ENCODE measurements at regions not wholly inside any gene's neighbourhood (a gene's known extent, or its start where the extent isn't known, plus 50 kb on each side); places are given as distances from the start of the nearest gene placed in this dataset.

DNA sequence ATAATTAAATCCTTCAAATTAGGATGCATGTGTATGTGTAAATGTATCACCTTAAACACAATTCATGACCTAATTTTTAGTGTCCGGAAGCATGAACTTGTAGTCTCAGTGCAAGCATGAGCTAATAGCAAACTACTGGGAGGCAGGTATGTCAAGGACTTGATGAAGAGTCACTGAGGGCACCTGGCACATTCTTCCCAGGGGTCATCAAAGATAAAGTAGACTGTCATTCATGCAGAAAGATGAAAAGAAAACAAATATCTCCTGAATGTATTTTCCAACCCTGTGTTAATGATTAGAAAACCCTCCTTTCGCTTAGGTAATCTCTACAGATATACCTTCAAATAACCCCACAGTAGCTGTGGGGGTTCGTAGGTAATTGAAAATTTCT, 234.9 kb downstream of the SOCS6 start:
- no peaks in the 10 kb centered on the region for H3K9me3 ChIP-seq (ENCODE audit: low read length)
- no peaks in the 10 kb centered on the region for H3K36me3 ChIP-seq (ENCODE audit: insufficient read depth, low read length)
- H3K27me3 ChIP-seq (ENCODE audit: insufficient read depth, low read length), result peaks cover 4% of the 10 kb centered on the region
- no peaks in the 10 kb centered on the region for H3K4me1 ChIP-seq (ENCODE audit: insufficient read depth, low read length)
- no peak overlapping the region for H3K4me3 ChIP-seq (ENCODE audit: low read length)
- H2AFZ ChIP-seq (ENCODE audit: low read depth, low read length), result no peak overlapping the region

DNA sequence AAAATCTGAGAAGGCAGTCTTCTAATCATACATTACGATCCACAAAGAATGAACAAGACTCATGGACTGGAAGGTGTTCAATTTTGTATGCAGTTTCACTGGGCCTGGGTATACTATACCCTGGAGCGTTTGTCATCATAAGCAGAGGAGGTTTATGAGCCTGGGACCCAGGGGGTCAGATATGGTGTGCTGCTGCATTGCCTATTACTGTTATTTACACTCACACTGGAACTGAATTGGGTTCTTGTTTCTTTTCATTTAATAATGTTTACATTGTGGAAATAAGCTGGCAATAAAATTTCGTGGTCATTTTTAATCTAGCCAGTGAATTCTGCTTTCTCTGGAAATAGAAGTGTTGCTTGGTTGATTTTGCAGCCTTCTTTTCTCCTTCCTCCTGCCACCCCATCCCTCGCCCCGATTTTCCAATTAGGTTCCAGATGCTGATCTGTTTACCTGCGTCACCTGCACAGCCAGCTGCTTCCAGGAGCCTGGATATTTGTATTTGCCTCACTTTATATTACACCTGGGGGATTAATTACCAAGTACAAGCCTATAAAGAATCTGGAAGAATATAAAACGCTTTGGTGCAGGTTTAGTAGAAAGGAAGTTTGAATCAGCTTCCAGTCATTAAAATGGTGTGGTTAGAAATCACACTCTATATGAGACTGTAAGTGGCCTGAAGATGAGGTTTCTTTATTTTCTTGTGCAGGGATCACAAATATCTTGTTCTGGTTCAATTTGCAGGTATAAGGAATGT, 234.4 kb downstream of the SOCS6 start:
- Histone ChIP-seq H3K36me3 (ENCODE audit: insufficient read depth, low read length) (no peaks in the 10 kb centered on the region), H3K9me3 (ENCODE audit: low read length) (no peaks in the 10 kb centered on the region), H3K4me1 (ENCODE audit: insufficient read depth, low read length) (no peaks in the 10 kb centered on the region), H3K27me3 (ENCODE audit: insufficient read depth, low read length) (peaks cover 4% of the 10 kb centered on the region), H2AFZ (ENCODE audit: low read depth, low read length) (no peak overlapping the region), H3K4me3 (ENCODE audit: low read length) (no peak overlapping the region)

DNA sequence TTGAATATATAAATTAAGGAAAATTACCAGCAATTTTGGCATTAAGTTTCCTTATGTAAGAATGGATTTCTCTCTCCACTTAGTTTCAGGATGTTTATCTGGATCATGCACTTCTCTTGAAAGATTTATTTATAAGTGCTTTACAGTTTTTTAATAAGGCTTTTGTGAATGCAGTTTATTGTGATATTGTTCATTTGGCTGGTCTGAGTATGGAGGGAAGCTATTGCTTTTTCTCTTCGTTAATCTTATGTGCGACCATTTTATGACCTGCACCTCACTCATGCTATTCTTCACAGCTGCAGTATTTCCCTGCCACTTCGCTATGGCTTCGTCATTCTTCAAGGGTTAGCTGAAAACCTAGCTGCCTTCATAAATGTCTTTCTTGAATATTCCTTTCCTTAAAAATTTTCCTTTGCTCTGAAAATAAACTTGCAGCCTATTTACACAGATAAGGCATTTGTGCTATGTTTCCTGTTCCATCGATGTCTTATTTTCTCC, 233.4 kb downstream of the SOCS6 start:
- no peaks in the 10 kb centered on the region for H3K36me3 ChIP-seq (ENCODE audit: insufficient read depth, low read length)
- H3K9me3 ChIP-seq (ENCODE audit: low read length), result no peaks in the 10 kb centered on the region
- H2AFZ ChIP-seq (ENCODE audit: low read depth, low read length), result no peak overlapping the region
- no peak overlapping the region for H3K4me3 ChIP-seq (ENCODE audit: low read length)
- H3K27me3 ChIP-seq (ENCODE audit: insufficient read depth, low read length), result peaks cover 4% of the 10 kb centered on the region
- H3K4me1 ChIP-seq (ENCODE audit: insufficient read depth, low read length), result no peaks in the 10 kb centered on the region

DNA sequence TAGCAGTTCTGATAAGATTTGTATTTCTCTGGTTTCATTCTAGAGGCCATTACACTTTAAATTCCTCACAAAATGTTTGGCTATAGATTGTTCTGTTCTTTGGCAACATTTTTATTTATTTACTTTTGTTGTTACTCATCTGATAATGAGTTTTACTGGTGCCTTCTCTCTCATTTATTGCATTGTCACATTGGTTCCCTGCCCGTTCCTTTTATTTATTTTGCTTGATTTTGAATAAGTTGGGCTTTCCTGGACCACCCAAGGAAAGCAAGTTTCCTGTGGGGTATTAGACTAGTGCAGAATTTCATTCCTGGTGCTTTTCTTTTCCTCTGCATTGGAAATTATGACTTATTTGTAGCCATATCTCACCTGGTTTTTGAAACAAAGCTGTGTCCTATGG, 232.0 kb downstream of the SOCS6 start:
- H3K36me3 ChIP-seq (ENCODE audit: insufficient read depth, low read length), result no peaks in the 10 kb centered on the region
- no peak overlapping the region for H3K4me3 ChIP-seq (ENCODE audit: low read length)
- H3K9me3 ChIP-seq (ENCODE audit: low read length), result no peaks in the 10 kb centered on the region

DNA sequence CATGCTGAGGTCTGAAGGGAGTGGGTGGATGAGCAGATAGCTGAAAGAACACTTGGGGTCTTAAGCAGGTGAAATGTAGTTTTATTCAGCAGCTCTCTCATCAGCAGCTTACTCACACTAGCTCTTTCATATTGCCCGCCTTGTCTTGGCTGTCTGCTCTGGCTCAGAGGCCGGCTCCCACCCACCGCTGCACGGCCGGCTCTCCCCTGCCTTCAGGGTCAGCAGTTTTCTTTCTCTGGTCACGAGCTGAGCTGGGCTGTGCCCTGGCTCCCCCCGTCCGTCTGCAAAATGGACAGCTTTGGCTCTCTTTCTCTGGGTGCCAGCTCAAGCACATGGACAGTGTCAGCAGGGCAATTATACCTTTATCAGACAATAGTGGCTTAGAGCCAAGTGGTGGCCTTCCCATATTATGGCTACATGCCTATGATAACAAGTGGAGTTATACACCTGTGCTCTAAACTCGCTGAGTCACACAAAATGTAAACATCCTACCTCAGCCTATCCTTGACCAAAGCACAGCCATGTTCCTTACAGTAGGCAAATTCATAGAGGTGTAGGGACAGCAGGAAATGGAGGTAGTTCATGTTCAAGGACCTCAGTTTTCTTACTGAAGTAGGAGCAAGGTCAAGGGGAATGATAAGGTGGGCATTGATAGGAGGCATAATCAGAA, 224.8 kb downstream of the SOCS6 start:
- Histone ChIP-seq H3K4me3 (ENCODE audit: low read length) (no peak overlapping the region), H3K9me3 (ENCODE audit: low read length) (no peaks in the 10 kb centered on the region), H3K27me3 (ENCODE audit: insufficient read depth, low read length) (no peaks in the 10 kb centered on the region), H2AFZ (ENCODE audit: low read depth, low read length) (no peak overlapping the region), H3K36me3 (ENCODE audit: insufficient read depth, low read length) (no peaks in the 10 kb centered on the region), H3K4me1 (ENCODE audit: insufficient read depth, low read length) (no peaks in the 10 kb centered on the region)

More for the DNA sequence above, 232.0 kb downstream of the SOCS6 start:
- Histone ChIP-seq H3K27me3 (ENCODE audit: insufficient read depth, low read length) (peaks cover 4% of the 10 kb centered on the region), H3K4me1 (ENCODE audit: insufficient read depth, low read length) (no peaks in the 10 kb centered on the region), H2AFZ (ENCODE audit: low read depth, low read length) (no peak overlapping the region)

DNA sequence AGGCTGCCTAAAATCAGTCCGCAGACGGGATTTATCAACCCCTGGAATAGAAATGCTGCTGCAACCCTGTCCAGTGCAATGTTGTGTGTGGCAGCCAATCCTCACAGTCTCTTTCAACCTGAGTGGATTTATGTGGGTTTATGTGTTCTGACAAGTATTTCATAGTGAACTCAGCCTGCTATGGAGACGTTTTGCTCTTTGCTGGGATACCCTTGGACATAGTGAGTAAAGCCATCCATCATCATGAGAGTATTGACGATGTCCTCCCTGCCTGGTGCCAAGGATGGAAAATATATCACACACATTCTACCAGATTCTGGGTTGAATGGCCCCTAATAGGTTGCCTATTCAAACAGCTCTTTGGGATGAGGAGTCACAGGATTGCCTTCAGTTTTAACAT, 219.1 kb downstream of the SOCS6 start:
- Histone ChIP-seq H3K36me3 (ENCODE audit: insufficient read depth, low read length) (no peaks in the 10 kb centered on the region), H3K4me1 (ENCODE audit: insufficient read depth, low read length) (no peaks in the 10 kb centered on the region), H2AFZ (ENCODE audit: low read depth, low read length) (no peak overlapping the region), H3K27me3 (ENCODE audit: insufficient read depth, low read length) (no peaks in the 10 kb centered on the region), H3K4me3 (ENCODE audit: low read length) (no peak overlapping the region), H3K9me3 (ENCODE audit: low read length) (no peaks in the 10 kb centered on the region)

DNA sequence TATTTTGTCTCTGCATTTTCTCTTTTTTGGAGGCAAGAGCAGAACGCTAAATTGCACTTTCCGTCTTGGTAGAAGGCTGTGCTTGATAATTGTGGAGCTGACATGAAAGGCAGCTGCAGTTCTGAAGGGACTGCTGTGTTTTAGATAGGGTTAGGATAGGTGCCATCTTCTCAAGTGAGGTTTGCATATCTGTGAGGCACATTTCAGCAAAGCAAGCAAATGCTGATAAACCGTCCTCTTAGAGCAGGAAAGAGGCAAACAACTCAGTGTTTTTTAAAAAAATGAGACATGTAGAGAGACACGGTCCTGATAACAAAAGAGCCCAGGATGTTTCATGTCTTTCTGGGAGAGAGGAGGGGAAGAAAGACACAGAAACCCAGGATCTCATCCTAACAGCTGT, 217.7 kb downstream of the SOCS6 start:
- no peak overlapping the region for H2AFZ ChIP-seq (ENCODE audit: low read depth, low read length)
- H3K27me3 ChIP-seq (ENCODE audit: insufficient read depth, low read length), result no peaks in the 10 kb centered on the region
- H3K9me3 ChIP-seq (ENCODE audit: low read length), result no peaks in the 10 kb centered on the region
- no peaks in the 10 kb centered on the region for H3K36me3 ChIP-seq (ENCODE audit: insufficient read depth, low read length)
- no peak overlapping the region for H3K4me3 ChIP-seq (ENCODE audit: low read length)
- H3K4me1 ChIP-seq (ENCODE audit: insufficient read depth, low read length), result no peaks in the 10 kb centered on the region

DNA sequence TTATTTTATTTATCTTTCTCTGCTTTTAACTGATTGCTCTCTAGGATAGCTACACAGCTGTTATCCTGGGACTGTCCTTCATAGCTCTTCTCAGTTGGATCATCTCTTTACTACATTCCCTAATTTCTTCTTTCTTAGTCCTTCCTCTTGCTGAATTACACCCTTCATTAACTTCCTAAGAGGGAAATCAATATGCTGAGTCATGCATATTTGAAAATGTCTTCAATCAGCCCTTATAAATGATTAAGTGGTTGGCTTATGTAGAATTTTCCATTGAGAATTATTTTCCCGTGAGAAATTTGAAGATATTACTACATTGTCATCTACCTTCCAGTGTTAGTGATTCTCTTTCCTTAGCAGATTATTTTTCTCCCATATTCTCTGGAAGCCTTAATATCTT, 214.2 kb downstream of the SOCS6 start:
- Histone ChIP-seq H3K4me1 (ENCODE audit: insufficient read depth, low read length) (no peaks in the 10 kb centered on the region), H3K9me3 (ENCODE audit: low read length) (no peaks in the 10 kb centered on the region), H3K27me3 (ENCODE audit: insufficient read depth, low read length) (no peaks in the 10 kb centered on the region), H3K4me3 (ENCODE audit: low read length) (no peak overlapping the region), H2AFZ (ENCODE audit: low read depth, low read length) (no peak overlapping the region), H3K36me3 (ENCODE audit: insufficient read depth, low read length) (no peaks in the 10 kb centered on the region)

DNA sequence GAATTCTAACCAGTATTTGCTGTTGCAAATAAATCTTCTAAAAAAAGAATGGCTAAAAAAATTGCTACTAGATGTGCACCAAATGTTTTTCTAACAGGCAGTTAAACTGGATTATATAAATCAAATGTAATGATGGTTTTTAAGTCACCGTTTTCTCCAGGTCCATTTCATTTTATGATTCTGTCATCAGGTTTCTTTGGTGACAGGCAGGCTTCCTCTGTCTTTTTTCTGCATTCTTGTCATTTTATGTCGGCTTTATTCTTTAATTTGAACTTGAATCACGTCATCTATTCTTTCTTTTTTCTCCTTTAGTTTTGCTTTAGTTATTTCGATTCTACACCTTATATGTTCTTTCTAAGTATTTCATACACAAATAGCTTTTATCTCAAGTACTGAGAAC, 212.5 kb downstream of the SOCS6 start:
- Histone ChIP-seq H3K4me3 (ENCODE audit: low read length) (no peak overlapping the region), H3K27me3 (ENCODE audit: insufficient read depth, low read length) (no peaks in the 10 kb centered on the region), H3K36me3 (ENCODE audit: insufficient read depth, low read length) (no peaks in the 10 kb centered on the region), H2AFZ (ENCODE audit: low read depth, low read length) (no peak overlapping the region), H3K9me3 (ENCODE audit: low read length) (no peaks in the 10 kb centered on the region), H3K4me1 (ENCODE audit: insufficient read depth, low read length) (no peaks in the 10 kb centered on the region)

DNA sequence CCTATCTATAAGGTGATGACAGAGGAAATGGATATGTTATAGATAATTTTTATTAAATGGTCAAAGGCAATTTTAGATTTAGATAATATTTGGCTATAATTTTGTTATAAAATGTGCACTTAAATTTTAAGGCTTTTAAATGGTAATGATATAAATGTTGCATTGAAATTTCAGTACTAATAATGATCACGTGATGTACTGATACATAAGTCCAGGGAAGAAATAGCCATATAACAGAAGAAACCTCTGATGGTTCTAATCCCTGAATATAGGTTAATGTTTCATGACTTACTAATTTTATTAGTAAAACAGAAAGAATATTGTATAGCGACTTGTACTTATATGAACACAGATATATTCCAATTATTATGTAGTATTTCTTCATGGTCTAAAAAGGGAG, 211.9 kb downstream of the SOCS6 start:
- H3K27me3 ChIP-seq (ENCODE audit: insufficient read depth, low read length), result no peaks in the 10 kb centered on the region
- H3K4me1 ChIP-seq (ENCODE audit: insufficient read depth, low read length), result no peaks in the 10 kb centered on the region
- H2AFZ ChIP-seq (ENCODE audit: low read depth, low read length), result no peak overlapping the region
- H3K9me3 ChIP-seq (ENCODE audit: low read length), result no peaks in the 10 kb centered on the region
- no peaks in the 10 kb centered on the region for H3K36me3 ChIP-seq (ENCODE audit: insufficient read depth, low read length)
- no peak overlapping the region for H3K4me3 ChIP-seq (ENCODE audit: low read length)

DNA sequence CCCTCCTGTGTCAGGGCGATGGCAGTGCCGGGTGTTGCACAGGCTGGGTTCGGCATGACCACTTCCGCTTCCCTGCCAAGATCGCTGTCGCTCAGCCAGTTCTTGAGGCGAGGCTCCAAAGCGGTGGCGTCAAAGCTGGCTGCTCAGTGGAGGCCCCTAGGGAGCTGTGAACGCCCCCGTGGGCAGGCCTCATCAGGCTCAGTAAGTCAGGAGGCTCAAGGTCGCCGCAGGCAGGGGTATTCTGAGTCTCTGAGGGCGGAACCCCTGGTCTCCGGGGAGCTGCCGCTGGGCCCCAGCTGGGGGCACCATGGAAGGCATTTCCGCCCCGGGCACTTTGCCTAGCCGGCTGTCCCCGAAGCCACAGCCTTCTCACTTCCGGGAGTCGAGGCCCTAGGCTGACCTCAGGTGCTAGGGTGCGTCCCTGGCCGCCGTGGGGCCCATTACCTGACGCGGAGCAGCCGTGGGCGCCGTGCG, 210.4 kb downstream of the SOCS6 start:
- Histone ChIP-seq H3K4me1 (ENCODE audit: insufficient read depth, low read length) (no peaks in the 10 kb centered on the region), H2AFZ (ENCODE audit: low read depth, low read length) (no peak overlapping the region), H3K9me3 (ENCODE audit: low read length) (no peaks in the 10 kb centered on the region), H3K4me3 (ENCODE audit: low read length) (no peak overlapping the region), H3K36me3 (ENCODE audit: insufficient read depth, low read length) (no peaks in the 10 kb centered on the region), H3K27me3 (ENCODE audit: insufficient read depth, low read length) (no peaks in the 10 kb centered on the region)

DNA sequence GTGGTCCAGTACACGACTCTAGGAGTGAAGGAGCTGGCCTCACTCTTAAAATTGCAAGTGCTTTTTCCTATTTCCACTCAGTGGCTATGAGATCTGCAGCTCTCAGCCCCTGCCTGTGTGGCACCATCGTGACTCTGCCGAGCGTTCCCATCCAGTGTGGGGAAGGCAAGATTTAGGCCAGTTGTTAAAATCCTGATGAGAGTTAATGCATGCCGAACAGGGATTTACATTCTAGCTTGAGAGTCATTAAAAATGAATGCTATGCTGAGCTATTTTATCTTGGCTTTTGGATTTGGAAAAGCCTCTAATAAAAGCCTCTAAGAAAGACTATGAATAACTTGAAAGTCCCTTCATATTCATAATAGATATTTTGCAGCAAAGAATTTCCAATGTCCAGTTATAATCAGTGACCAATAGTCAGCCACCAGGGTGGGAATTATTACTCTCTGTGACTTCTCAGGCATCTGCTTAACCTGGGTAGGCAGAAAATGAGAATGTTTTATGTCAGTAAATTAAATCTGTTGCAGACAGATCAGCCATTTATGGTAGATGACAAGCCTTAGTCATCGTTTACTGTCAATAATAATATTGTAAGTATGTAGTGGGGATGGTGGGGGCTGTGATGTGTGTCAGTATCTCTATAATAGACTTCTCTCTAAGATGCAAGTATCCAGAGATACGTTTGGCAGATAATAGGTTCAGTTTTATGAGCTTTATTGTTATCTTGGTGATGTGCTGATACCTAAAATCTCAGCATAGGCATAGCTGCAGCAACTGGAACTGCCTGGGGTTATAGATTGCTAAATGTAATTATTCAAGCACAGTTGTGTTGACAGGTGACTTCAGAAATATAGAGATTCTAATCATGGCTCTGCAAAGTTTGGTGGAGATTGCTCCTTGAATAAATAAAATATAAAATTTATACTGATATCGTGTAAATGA, 207.8 kb downstream of the SOCS6 start:
- Histone ChIP-seq H3K27me3 (ENCODE audit: insufficient read depth, low read length) (no peaks in the 10 kb centered on the region), H3K4me1 (ENCODE audit: insufficient read depth, low read length) (no peaks in the 10 kb centered on the region), H3K4me3 (ENCODE audit: low read length) (no peak overlapping the region)

DNA sequence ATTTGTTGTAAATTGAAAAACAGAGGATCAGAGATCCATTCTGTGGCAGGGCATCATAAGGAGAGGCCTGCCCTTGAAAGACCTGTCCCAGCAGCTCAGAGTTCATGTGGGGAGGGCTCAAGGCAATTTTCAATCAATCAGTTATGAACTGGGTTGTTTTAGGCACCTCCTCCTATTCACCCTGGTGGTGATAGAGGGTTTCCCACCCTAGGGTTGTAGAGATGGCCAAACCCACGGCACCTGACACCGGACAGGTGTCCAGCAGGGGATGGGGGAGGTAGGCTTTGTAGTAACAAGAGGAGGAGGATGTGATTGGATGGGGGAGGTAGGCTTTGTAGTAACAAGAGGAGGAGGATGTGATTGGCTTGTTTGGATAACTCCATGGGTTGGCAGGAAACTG, 205.7 kb downstream of the SOCS6 start:
- no peaks in the 10 kb centered on the region for H3K36me3 ChIP-seq (ENCODE audit: insufficient read depth, low read length)
- H3K4me1 ChIP-seq (ENCODE audit: insufficient read depth, low read length), result no peaks in the 10 kb centered on the region
- H3K27me3 ChIP-seq (ENCODE audit: insufficient read depth, low read length), result no peaks in the 10 kb centered on the region
- H3K4me3 ChIP-seq (ENCODE audit: low read length), result no peak overlapping the region
- H2AFZ ChIP-seq (ENCODE audit: low read depth, low read length), result no peak overlapping the region
- no peaks in the 10 kb centered on the region for H3K9me3 ChIP-seq (ENCODE audit: low read length)

More for the DNA sequence above, 207.8 kb downstream of the SOCS6 start:
- Histone ChIP-seq H2AFZ (ENCODE audit: low read depth, low read length) (no peak overlapping the region), H3K36me3 (ENCODE audit: insufficient read depth, low read length) (no peaks in the 10 kb centered on the region), H3K9me3 (ENCODE audit: low read length) (no peaks in the 10 kb centered on the region)

Data from neuron (in vitro differentiated cells).